Calu3 (cell line): ENCODE measurements at regions not wholly inside any gene's neighbourhood (a gene's known extent, or its start where the extent isn't known, plus 50 kb on each side); places are given as distances from the start of the nearest gene placed in this dataset.

Source experiments
- BruUV-seq: library from RNA; stranded (reverse); fragments of 400-500 nt; replicated peaks from 2 replicates; lab custom pipeline; 2021; lab: Mats Ljungman, UMichigan
- CTCF ChIA-PET: fragments of 300-600 bp; sonication (Branson Sonifier 250); formaldehyde crosslinking; loops from one replicate; lab custom pipeline; 2022; ENCODE audit warnings: antibody characterized with exemption; lab: Charles Lee
- DNase-seq: peaks from one replicate; pipeline ENCODE4 v3.0.0; 2022
- H3K27ac Mint-ChIP-seq: one replicate; pipeline ENCODE4 v1.8.0; 2022; ENCODE audit warnings: mixed read lengths; ENCODE audit not compliant: unreplicated experiment
- H3K27me3 Mint-ChIP-seq: one replicate; pipeline ENCODE4 v1.8.0; 2022; ENCODE audit warnings: mixed read lengths; ENCODE audit not compliant: unreplicated experiment
- H3K36me3 Mint-ChIP-seq: one replicate; pipeline ENCODE4 v1.8.0; 2022; ENCODE audit warnings: mild to moderate bottlenecking, moderate library complexity, mixed read lengths; ENCODE audit not compliant: insufficient read depth, unreplicated experiment
- H3K4me1 Mint-ChIP-seq: one replicate; pipeline ENCODE4 v1.8.0; 2022; ENCODE audit warnings: mild to moderate bottlenecking, low read depth, mixed read lengths; ENCODE audit not compliant: unreplicated experiment
- H3K4me3 Mint-ChIP-seq: one replicate; pipeline ENCODE4 v1.8.0; 2022; ENCODE audit warnings: mild to moderate bottlenecking, low read depth, moderate library complexity, mixed read lengths; ENCODE audit not compliant: unreplicated experiment
- H3K9me3 Mint-ChIP-seq: one replicate; pipeline ENCODE4 v1.8.0; 2022; ENCODE audit warnings: low read depth, mixed read lengths; ENCODE audit not compliant: unreplicated experiment
- CTCF ChIP-seq: fragments of 200-600 bp; IDR thresholded peaks from one replicate; pipeline ENCODE4 v1.8.0; 2022; ENCODE audit warnings: antibody characterized with exemption; ENCODE audit not compliant: unreplicated experiment
- intact Hi-C: fragments of 100-400 bp; cut with micrococcal nuclease; formaldehyde crosslinking; loops from one replicate; pipeline ENCODE4 v1.10.0; 2022; ENCODE audit not compliant: unreplicated experiment

GRCh38 chr1:215466361-215466760 is 100.7 kb upstream of the KCTD3 start:
- CTCF ChIA-PET, result no interaction called here
- TF ChIP-seq CTCF, result no peak
- no TSS peak for BruUV-seq
- no peak for DNase-seq
- no peaks in the 10 kb centered on the region for H3K4me1 Mint-ChIP-seq
- no peaks in the 10 kb centered on the region for H3K36me3 Mint-ChIP-seq
- H3K4me3 Mint-ChIP-seq, result no peak overlapping the region
- intact Hi-C loops, result no loop called here
- H3K27ac Mint-ChIP-seq, result no peak overlapping the region
- no peaks in the 10 kb centered on the region for H3K9me3 Mint-ChIP-seq
- H3K27me3 Mint-ChIP-seq, result no peaks in the 10 kb centered on the region

DNA sequence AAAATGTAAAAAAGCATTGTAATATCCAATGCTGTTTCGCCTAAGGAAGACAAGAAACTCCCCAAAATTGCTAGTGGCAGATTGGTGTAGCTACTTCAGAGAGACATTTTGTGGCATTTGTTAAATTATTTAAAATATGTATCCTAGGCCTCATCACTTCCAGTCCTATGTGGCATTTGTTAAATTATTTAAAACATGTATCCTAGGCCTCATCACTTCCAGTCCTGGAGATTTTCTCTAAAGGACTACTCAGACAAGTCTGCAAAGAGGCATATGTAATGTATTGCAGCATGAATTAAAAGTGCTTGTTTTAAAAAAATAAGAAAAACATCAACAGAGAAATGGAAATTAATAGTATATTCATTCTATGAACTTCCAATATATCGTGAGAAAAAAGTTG is 95.6 kb upstream of the KCTD3 start:
- BruUV-seq, result no TSS peak
- Mint-ChIP-seq H3K27ac (no peak overlapping the region), H3K27me3 (no peaks in the 10 kb centered on the region), H3K4me3 (no peak overlapping the region), H3K36me3 (no peaks in the 10 kb centered on the region), H3K9me3 (no peaks in the 10 kb centered on the region), H3K4me1 (no peaks in the 10 kb centered on the region)
- TF ChIP-seq CTCF, result no peak
- intact Hi-C loops, result no loop called here
- DNase-seq, result no peak
- CTCF ChIA-PET, result no interaction called here

- CTCF ChIA-PET, result no interaction called here
- no peak for DNase-seq
- H3K27ac Mint-ChIP-seq, result no peak overlapping the region
- no peaks in the 10 kb centered on the region for H3K36me3 Mint-ChIP-seq
- no peaks in the 10 kb centered on the region for H3K4me1 Mint-ChIP-seq
- H3K27me3 Mint-ChIP-seq, result no peaks in the 10 kb centered on the region
- TF ChIP-seq CTCF, result no peak
- BruUV-seq, result no TSS peak
- no peaks in the 10 kb centered on the region for H3K9me3 Mint-ChIP-seq
- intact Hi-C loops, result no loop called here
- H3K4me3 Mint-ChIP-seq, result no peak overlapping the region
Measured at GRCh38 chr1:215472723-215473122, 94.4 kb upstream of the KCTD3 start.

GRCh38 chr1:215473943-215474342 is 93.2 kb upstream of the KCTD3 start:
- no peaks in the 10 kb centered on the region for H3K4me1 Mint-ChIP-seq
- H3K9me3 Mint-ChIP-seq, result peaks cover 4% of the 10 kb centered on the region
- H3K36me3 Mint-ChIP-seq, result no peaks in the 10 kb centered on the region
- BruUV-seq, result no TSS peak
- H3K27me3 Mint-ChIP-seq, result no peaks in the 10 kb centered on the region
- intact Hi-C loops, result no loop called here
- TF ChIP-seq CTCF, result no peak
- CTCF ChIA-PET, result no interaction called here
- DNase-seq, result no peak
- H3K27ac Mint-ChIP-seq, result no peak overlapping the region
- H3K4me3 Mint-ChIP-seq, result no peak overlapping the region
